Tibial nerve (tissue), 3 donors: ENCODE measurements at regions not wholly inside any gene's neighbourhood (a gene's known extent, or its start where the extent isn't known, plus 50 kb on each side); places are given as distances from the start of the nearest gene placed in this dataset.

Source experiments
- CTCF ChIP-seq, 5 experiments: fragments of 200-600 bp in 3 of 5; fragments of 450-650 bp in 2 of 5; sonication (generic) in 3 of 5; IDR thresholded peaks; one replicate each; pipeline ENCODE4 v1.5.1; 2016 to 2019; ENCODE audit warnings: antibody characterized with exemption in 5 of 5, mild to moderate bottlenecking in 3 of 5, moderate library complexity in 2 of 5
- POLR2A ChIP-seq, 2 donors: fragments of 450-650 bp; IDR thresholded peaks; one replicate each; pipeline ENCODE4 v1.6.1; 2017; ENCODE audit warnings: antibody characterized with exemption in 2 of 2, mild to moderate bottlenecking in 2 of 2, moderate library complexity in 2 of 2

- no peak for TF ChIP-seq POLR2A (IDR thresholded peaks at IDR 0.05)
- no peak for TF ChIP-seq CTCF (IDR thresholded peaks at IDR 0.05)
Measured at GRCh38 chr15:26191193-26191592, 328.1 kb upstream of the ATP10A start.
